Osteoblast (primary cell): ENCODE measurements at regions not wholly inside any gene's neighbourhood (a gene's known extent, or its start where the extent isn't known, plus 50 kb on each side); places are given as distances from the start of the nearest gene placed in this dataset.

ENCODE experiments used
- DNase-seq: peaks from one replicate; pipeline ENCODE4 v3.0.0; 2011; ENCODE audit warnings: low spot score, mixed read lengths; ENCODE audit not compliant: insufficient read length; ENCODE audit errors: missing footprints
- H2AFZ ChIP-seq: 2 replicates; pipeline ENCODE4 v1.6.0; 2011; ENCODE audit warnings: mild to moderate bottlenecking, low read length
- H3K27ac ChIP-seq: 2 replicates; pipeline ENCODE4 v1.5.1; 2011; ENCODE audit warnings: mild to moderate bottlenecking, low read depth, low read length, moderate library complexity
- H3K27me3 ChIP-seq: 2 replicates; pipeline ENCODE4 v1.6.0; 2012; ENCODE audit warnings: mild to moderate bottlenecking, control low read depth, inconsistent platforms, low read length, moderate library complexity; ENCODE audit not compliant: insufficient read depth
- H3K36me3 ChIP-seq: 2 replicates; pipeline ENCODE4 v1.5.1; 2011; ENCODE audit warnings: mild to moderate bottlenecking, low read length, control low read depth, moderate library complexity; ENCODE audit not compliant: insufficient read depth
- H3K4me1 ChIP-seq: 2 replicates; pipeline ENCODE4 v1.5.1; 2011; ENCODE audit warnings: mild to moderate bottlenecking, low read length, control low read depth, moderate library complexity; ENCODE audit not compliant: insufficient read depth
- H3K4me2 ChIP-seq: 2 replicates; pipeline ENCODE4 v1.6.0; 2011; ENCODE audit warnings: mild to moderate bottlenecking, low read length; ENCODE audit not compliant: insufficient read depth
- H3K4me3 ChIP-seq: fragments of 200-600 bp; sonication (generic); 3 replicates; pipeline ENCODE4 v1.5.1; 2012; ENCODE audit warnings: mild to moderate bottlenecking, low read length, inconsistent platforms; ENCODE audit not compliant: insufficient read depth
- H3K79me2 ChIP-seq: 2 replicates; pipeline ENCODE4 v1.6.0; 2012; ENCODE audit warnings: mild to moderate bottlenecking, low read length, control low read depth, inconsistent platforms; ENCODE audit not compliant: insufficient read depth
- H3K9me3 ChIP-seq: 2 replicates; pipeline ENCODE4 v1.5.1; 2011; ENCODE audit warnings: low read depth, low read length, control low read depth
- H4K20me1 ChIP-seq: 2 replicates; pipeline ENCODE4 v1.6.0; 2012; ENCODE audit warnings: mild to moderate bottlenecking, low read length, control low read depth; ENCODE audit not compliant: insufficient read depth
- TF ChIP-seq, protein P1 (sequence below): IDR thresholded peaks from 2 replicates; pipeline ENCODE4 v1.5.1; 2011; ENCODE audit warnings: mild to moderate bottlenecking, low read depth, low read length, moderate library complexity; ENCODE audit errors: extremely low read depth

- no peaks in the 10 kb centered on the region for H3K27me3 ChIP-seq
- H3K9me3 ChIP-seq, result no peaks in the 10 kb centered on the region
- no peaks in the 10 kb centered on the region for H3K36me3 ChIP-seq
- H3K79me2 ChIP-seq, result no peaks in the 10 kb centered on the region
- no peak overlapping the region for H2AFZ ChIP-seq
- H3K4me1 ChIP-seq, result no peaks in the 10 kb centered on the region
- H3K27ac ChIP-seq, result no peak overlapping the region
- no peak overlapping the region for H3K4me3 ChIP-seq
- DNase-seq, result no peak
- TF ChIP-seq, protein P1, sequence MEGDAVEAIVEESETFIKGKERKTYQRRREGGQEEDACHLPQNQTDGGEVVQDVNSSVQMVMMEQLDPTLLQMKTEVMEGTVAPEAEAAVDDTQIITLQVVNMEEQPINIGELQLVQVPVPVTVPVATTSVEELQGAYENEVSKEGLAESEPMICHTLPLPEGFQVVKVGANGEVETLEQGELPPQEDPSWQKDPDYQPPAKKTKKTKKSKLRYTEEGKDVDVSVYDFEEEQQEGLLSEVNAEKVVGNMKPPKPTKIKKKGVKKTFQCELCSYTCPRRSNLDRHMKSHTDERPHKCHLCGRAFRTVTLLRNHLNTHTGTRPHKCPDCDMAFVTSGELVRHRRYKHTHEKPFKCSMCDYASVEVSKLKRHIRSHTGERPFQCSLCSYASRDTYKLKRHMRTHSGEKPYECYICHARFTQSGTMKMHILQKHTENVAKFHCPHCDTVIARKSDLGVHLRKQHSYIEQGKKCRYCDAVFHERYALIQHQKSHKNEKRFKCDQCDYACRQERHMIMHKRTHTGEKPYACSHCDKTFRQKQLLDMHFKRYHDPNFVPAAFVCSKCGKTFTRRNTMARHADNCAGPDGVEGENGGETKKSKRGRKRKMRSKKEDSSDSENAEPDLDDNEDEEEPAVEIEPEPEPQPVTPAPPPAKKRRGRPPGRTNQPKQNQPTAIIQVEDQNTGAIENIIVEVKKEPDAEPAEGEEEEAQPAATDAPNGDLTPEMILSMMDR, result no peak
- H3K4me2 ChIP-seq, result no peak overlapping the region
- no peaks in the 10 kb centered on the region for H4K20me1 ChIP-seq
Measured at GRCh38 chr4:36852856-36853255, 391.7 kb upstream of the NWD2 start.

GRCh38 chr4:36854554-36854953, 390.0 kb upstream of the NWD2 start:
- no peaks in the 10 kb centered on the region for H3K27me3 ChIP-seq
- no peaks in the 10 kb centered on the region for H3K79me2 ChIP-seq
- H3K4me3 ChIP-seq, result no peak overlapping the region
- no peak overlapping the region for H2AFZ ChIP-seq
- H3K27ac ChIP-seq, result no peak overlapping the region
- TF ChIP-seq, protein P1, result no peak
- DNase-seq, result no peak
- H3K4me2 ChIP-seq, result no peak overlapping the region
- H3K9me3 ChIP-seq, result no peaks in the 10 kb centered on the region
- no peaks in the 10 kb centered on the region for H4K20me1 ChIP-seq
- H3K4me1 ChIP-seq, result no peaks in the 10 kb centered on the region
- no peaks in the 10 kb centered on the region for H3K36me3 ChIP-seq

GRCh38 chr4:36863601-36864000, 380.9 kb upstream of the NWD2 start:
- Histone ChIP-seq H2AFZ (no peak overlapping the region), H3K4me2 (no peak overlapping the region), H3K4me1 (no peaks in the 10 kb centered on the region), H4K20me1 (no peaks in the 10 kb centered on the region), H3K9me3 (no peaks in the 10 kb centered on the region), H3K27ac (no peak overlapping the region), H3K36me3 (no peaks in the 10 kb centered on the region), H3K79me2 (no peaks in the 10 kb centered on the region), H3K4me3 (no peak overlapping the region), H3K27me3 (no peaks in the 10 kb centered on the region)
- TF ChIP-seq, protein P1, result no peak
- DNase-seq, result no peak

DNA sequence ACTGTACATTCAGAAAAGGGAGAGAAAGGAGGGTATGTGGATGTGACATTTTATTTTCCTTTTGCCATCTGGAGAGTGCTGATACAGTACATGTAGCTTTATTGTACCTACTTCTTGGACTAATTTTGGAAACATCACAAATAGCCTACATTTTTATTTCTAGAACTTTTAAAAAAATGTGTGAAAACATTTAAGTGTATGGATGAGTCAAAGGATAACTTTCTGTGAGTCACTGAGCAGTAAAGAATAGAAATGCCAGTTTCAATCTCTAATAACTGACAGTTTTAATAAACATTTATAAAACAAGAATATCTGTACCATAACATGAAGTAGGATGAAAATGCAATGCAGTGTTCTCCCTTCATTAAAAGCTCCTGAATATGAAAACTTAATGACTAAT, 374.4 kb upstream of the NWD2 start:
- H3K9me3 ChIP-seq, result no peaks in the 10 kb centered on the region
- H3K4me1 ChIP-seq, result no peaks in the 10 kb centered on the region
- H3K4me2 ChIP-seq, result no peak overlapping the region
- no peak overlapping the region for H2AFZ ChIP-seq
- TF ChIP-seq, protein P1, result no peak
- no peaks in the 10 kb centered on the region for H3K36me3 ChIP-seq
- no peak overlapping the region for H3K27ac ChIP-seq
- no peak overlapping the region for H3K4me3 ChIP-seq
- no peak for DNase-seq
- no peaks in the 10 kb centered on the region for H4K20me1 ChIP-seq
- no peaks in the 10 kb centered on the region for H3K79me2 ChIP-seq
- H3K27me3 ChIP-seq, result no peaks in the 10 kb centered on the region
